ENCODE measurements at regions not wholly inside any gene's neighbourhood (a gene's known extent, or its start where the extent isn't known, plus 50 kb on each side); places are given as distances from the start of the nearest gene placed in this dataset.

DNA sequence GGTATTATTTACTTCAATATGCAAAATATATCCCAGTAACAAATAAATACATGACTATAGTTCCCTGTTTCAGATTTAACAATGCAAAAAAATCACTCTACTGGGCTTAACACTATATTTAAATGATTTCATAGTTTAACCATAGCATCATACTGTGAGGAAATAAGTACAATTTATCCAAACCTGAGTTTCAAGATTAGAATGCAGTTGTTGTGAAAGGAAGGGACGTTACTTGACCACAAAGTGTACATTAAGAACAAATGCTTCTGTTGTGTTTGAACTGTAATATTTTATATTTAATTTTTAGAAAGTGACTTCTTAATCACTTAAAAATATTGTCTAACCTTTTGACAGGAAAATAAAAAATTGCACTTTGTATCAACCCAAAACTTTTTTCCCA, 1747.9 kb upstream of the SPRY2 start:
- Histone ChIP-seq H3K4me3 (replicated peaks; ENCODE audit: insufficient read depth, low read length) (no peak overlapping the region), H3K27ac (replicated peaks) (no peak overlapping the region), H3K27me3 (ENCODE audit: insufficient read depth, poor library complexity, severe bottlenecking) (no peaks in the 10 kb centered on the region)
- TF ChIP-seq SPI1 (IDR thresholded peaks at IDR 0.05; ENCODE audit: borderline replicate concordance, low read depth) (no peak), GABPA (IDR thresholded peaks at IDR 0.05; ENCODE audit: low read depth) (no peak), POLR2AphosphoS5 (IDR thresholded peaks at IDR 0.05; ENCODE audit: low read depth) (no peak), CTCF (IDR thresholded peaks at IDR 0.05; ENCODE audit: insufficient read depth, low read length) (no peak)
- TF ChIP-seq, protein P1, sequence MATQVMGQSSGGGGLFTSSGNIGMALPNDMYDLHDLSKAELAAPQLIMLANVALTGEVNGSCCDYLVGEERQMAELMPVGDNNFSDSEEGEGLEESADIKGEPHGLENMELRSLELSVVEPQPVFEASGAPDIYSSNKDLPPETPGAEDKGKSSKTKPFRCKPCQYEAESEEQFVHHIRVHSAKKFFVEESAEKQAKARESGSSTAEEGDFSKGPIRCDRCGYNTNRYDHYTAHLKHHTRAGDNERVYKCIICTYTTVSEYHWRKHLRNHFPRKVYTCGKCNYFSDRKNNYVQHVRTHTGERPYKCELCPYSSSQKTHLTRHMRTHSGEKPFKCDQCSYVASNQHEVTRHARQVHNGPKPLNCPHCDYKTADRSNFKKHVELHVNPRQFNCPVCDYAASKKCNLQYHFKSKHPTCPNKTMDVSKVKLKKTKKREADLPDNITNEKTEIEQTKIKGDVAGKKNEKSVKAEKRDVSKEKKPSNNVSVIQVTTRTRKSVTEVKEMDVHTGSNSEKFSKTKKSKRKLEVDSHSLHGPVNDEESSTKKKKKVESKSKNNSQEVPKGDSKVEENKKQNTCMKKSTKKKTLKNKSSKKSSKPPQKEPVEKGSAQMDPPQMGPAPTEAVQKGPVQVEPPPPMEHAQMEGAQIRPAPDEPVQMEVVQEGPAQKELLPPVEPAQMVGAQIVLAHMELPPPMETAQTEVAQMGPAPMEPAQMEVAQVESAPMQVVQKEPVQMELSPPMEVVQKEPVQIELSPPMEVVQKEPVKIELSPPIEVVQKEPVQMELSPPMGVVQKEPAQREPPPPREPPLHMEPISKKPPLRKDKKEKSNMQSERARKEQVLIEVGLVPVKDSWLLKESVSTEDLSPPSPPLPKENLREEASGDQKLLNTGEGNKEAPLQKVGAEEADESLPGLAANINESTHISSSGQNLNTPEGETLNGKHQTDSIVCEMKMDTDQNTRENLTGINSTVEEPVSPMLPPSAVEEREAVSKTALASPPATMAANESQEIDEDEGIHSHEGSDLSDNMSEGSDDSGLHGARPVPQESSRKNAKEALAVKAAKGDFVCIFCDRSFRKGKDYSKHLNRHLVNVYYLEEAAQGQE (IDR thresholded peaks at IDR 0.05; ENCODE audit: insufficient replicate concordance, low read depth) = no peak
- no peak for DNase-seq (ENCODE audit: low read depth in 1 of 2, low spot score in 1 of 2)

DNA sequence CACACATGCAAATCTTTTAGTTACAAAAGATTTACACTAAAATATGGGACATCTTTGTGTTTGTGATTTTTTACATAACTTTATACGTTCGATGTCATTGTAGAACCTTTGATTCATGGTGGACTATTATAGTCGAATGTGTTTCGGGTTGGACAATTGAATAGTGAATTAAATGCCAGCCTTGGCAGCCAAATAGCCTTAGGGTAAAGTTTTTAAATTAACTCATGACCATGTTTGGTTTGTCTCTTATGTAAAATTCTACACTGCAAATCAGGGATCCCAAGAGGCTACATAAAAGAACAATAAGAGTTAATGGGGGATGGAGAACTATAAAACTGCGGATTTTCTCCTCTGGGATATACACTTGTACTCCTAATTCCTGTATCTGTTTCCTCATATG, 1735.6 kb upstream of the SPRY2 start:
- Histone ChIP-seq H3K27me3 (ENCODE audit: insufficient read depth, poor library complexity, severe bottlenecking) (no peaks in the 10 kb centered on the region), H3K27ac (replicated peaks) (no peak overlapping the region), H3K4me3 (replicated peaks; ENCODE audit: insufficient read depth, low read length) (no peak overlapping the region)
- TF ChIP-seq, protein P1 (IDR thresholded peaks at IDR 0.05; ENCODE audit: insufficient replicate concordance, low read depth) = no peak
- no peak for TF ChIP-seq POLR2AphosphoS5 (IDR thresholded peaks at IDR 0.05; ENCODE audit: low read depth)
- TF ChIP-seq SPI1 (IDR thresholded peaks at IDR 0.05; ENCODE audit: borderline replicate concordance, low read depth) = no peak
- no peak for TF ChIP-seq GABPA (IDR thresholded peaks at IDR 0.05; ENCODE audit: low read depth)
- no peak for TF ChIP-seq CTCF (IDR thresholded peaks at IDR 0.05; ENCODE audit: insufficient read depth, low read length)
- no peak for DNase-seq (ENCODE audit: low read depth in 1 of 2, low spot score in 1 of 2)

DNA sequence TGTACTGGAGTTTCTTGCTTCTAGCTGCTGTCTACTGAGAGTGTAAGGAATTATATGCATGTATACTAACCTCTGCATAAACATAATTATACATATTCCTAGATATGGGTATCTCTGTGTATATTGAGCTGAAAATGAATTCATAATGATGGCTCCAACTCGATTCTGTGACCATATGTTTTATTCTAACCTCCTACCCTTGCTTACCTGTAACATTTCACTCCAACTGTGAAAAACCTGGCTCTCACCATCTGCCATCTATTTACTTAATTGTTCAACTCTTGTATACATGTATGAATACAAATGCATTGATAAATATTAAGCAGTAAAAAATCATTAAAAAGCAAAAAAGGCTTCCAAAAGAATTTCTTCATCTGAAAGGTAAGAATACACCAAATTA, 1729.5 kb upstream of the SPRY2 start:
- Histone ChIP-seq H3K27me3 (ENCODE audit: insufficient read depth, poor library complexity, severe bottlenecking) (no peaks in the 10 kb centered on the region), H3K27ac (replicated peaks) (no peak overlapping the region), H3K4me3 (replicated peaks; ENCODE audit: insufficient read depth, low read length) (no peak overlapping the region)
- TF ChIP-seq POLR2AphosphoS5 (IDR thresholded peaks at IDR 0.05; ENCODE audit: low read depth) (no peak), GABPA (IDR thresholded peaks at IDR 0.05; ENCODE audit: low read depth) (no peak), CTCF (IDR thresholded peaks at IDR 0.05; ENCODE audit: insufficient read depth, low read length) (no peak), SPI1 (IDR thresholded peaks at IDR 0.05; ENCODE audit: borderline replicate concordance, low read depth) (no peak)
- DNase-seq (ENCODE audit: low read depth in 1 of 2, low spot score in 1 of 2) = no peak

DNA sequence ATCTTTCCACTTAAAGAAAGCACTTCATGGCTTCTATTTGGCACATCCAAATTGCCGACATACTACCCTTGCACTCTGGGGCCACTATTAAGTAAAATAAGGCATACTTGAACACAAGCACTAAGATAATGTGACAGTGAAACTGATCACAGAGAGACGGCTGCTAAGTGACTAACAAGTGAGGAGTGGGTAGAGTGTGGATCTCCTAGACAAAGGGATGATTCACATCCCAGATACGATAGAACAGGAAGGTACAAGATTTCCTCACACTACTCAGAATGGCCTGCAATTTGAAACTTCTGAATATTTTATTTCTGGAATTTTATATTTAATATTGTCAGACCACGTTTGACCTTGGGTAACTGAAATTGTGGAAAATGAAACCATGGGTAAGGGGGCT, 1721.8 kb upstream of the SPRY2 start:
- DNase-seq (ENCODE audit: low read depth in 1 of 2, low spot score in 1 of 2) = no peak
- Histone ChIP-seq H3K27me3 (ENCODE audit: insufficient read depth, poor library complexity, severe bottlenecking) (no peaks in the 10 kb centered on the region), H3K4me3 (replicated peaks; ENCODE audit: insufficient read depth, low read length) (no peak overlapping the region), H3K27ac (replicated peaks) (no peak overlapping the region)
- TF ChIP-seq GABPA (IDR thresholded peaks at IDR 0.05; ENCODE audit: low read depth) (no peak), POLR2AphosphoS5 (IDR thresholded peaks at IDR 0.05; ENCODE audit: low read depth) (no peak), CTCF (IDR thresholded peaks at IDR 0.05; ENCODE audit: insufficient read depth, low read length) (no peak), SPI1 (IDR thresholded peaks at IDR 0.05; ENCODE audit: borderline replicate concordance, low read depth) (no peak)
- TF ChIP-seq, protein P1 (IDR thresholded peaks at IDR 0.05; ENCODE audit: insufficient replicate concordance, low read depth) = no peak

Data from HL-60 (cell line).